Activated CD4-positive, alpha-beta memory T cell treated with anti-CD3 and anti-CD28 coated beads for 36 hours (primary cell): ENCODE measurements at regions not wholly inside any gene's neighbourhood (a gene's known extent, or its start where the extent isn't known, plus 50 kb on each side); places are given as distances from the start of the nearest gene placed in this dataset.

ENCODE experiments used
- CTCF ChIA-PET: fragments of 350-600 bp; sonication (Branson Sonifier 250); formaldehyde crosslinking; loops from one replicate; lab custom pipeline; 2021; ENCODE audit warnings: antibody characterized with exemption, inconsistent platforms; lab: Charles Lee
- POLR2A ChIA-PET: fragments of 350-600 bp; sonication (Branson Sonifier 250); formaldehyde crosslinking; loops from one replicate; lab custom pipeline; 2021; ENCODE audit warnings: antibody characterized with exemption; lab: Charles Lee
- DNase-seq: peaks from one replicate; pipeline ENCODE4 v3.0.0-alpha.2; 2020
- H3K27ac Mint-ChIP-seq: one replicate; pipeline ENCODE4 v1.8.0; 2021; ENCODE audit warnings: mixed read lengths
- H3K27me3 Mint-ChIP-seq: one replicate; pipeline ENCODE4 v1.8.0; 2021; ENCODE audit warnings: mixed read lengths
- H3K36me3 Mint-ChIP-seq: one replicate; pipeline ENCODE4 v1.8.0; 2021; ENCODE audit warnings: mixed read lengths
- H3K4me1 Mint-ChIP-seq: one replicate; pipeline ENCODE4 v1.8.0; 2021; ENCODE audit warnings: low read depth, mixed read lengths
- H3K4me3 Mint-ChIP-seq: one replicate; pipeline ENCODE4 v1.8.0; 2021; ENCODE audit warnings: mild to moderate bottlenecking, mixed read lengths
- H3K9me3 Mint-ChIP-seq: one replicate; pipeline ENCODE4 v1.8.0; 2021; ENCODE audit warnings: mixed read lengths
- intact Hi-C: fragments of 100-400 bp; cut with micrococcal nuclease; formaldehyde crosslinking; loops from one replicate; pipeline ENCODE4 v1.15.1; 2023

GRCh38 chr4:174147863-174148262 is 135.6 kb downstream of the FBXO8 start:
- Mint-ChIP-seq H3K27me3 (peaks cover 15% of the 10 kb centered on the region), H3K27ac (no peak overlapping the region), H3K4me3 (no peak overlapping the region), H3K36me3 (no peaks in the 10 kb centered on the region), H3K4me1 (no peaks in the 10 kb centered on the region), H3K9me3 (no peaks in the 10 kb centered on the region)
- DNase-seq: no peak
- CTCF ChIA-PET: no interaction called here
- intact Hi-C loops: no loop called here
- POLR2A ChIA-PET: no interaction called here

DNA sequence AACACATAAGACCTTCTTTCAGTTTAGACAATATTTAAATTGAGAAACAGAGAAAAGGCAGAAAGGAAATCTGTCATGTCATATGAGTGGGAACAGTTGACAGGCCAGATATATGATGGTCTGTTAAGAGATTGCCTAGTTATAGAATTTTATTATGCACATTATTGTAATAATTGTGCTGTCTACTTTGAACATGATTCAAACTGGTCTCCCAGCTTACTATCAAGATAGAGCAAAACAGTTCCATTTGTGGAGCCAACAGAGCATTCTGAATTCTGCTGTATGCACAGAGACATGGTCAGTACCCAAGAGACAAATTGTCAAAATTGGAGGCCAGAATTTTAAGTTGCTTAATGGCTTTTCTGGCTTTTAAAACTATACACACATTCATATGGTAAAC is 139.4 kb downstream of the FBXO8 start:
- intact Hi-C loops: no loop called here
- DNase-seq: no peak
- H3K9me3 Mint-ChIP-seq: no peaks in the 10 kb centered on the region
- peaks cover 12% of the 10 kb centered on the region for H3K27me3 Mint-ChIP-seq
- H3K36me3 Mint-ChIP-seq: no peaks in the 10 kb centered on the region
- H3K4me3 Mint-ChIP-seq: no peak overlapping the region
- ChIA-PET CTCF (no interaction called here), POLR2A (no interaction called here)
- H3K27ac Mint-ChIP-seq: no peak overlapping the region
- H3K4me1 Mint-ChIP-seq: no peaks in the 10 kb centered on the region

- no peaks in the 10 kb centered on the region for H3K4me1 Mint-ChIP-seq
Measured at GRCh38 chr4:174141876-174142275, 141.6 kb downstream of the FBXO8 start.

DNA sequence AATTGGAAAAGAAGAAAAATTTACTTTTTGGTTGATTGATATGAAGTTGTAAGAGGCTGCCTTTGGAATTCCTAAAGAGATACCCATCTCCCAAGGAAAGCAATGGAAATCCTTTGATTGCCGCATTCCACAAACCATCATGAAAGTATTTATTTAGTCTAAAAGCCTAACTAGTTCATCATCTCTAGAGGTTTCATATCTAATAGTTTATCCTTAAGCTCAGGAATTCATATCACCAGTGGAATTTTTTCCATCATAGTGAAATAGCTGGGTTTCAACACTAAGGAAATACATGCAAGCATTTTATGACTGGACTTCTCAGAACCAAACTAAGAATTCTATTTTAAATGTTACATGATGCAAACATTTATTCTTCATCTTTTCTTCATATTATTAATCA is 144.9 kb downstream of the FBXO8 start:
- CTCF ChIA-PET: no interaction called here
- Mint-ChIP-seq H3K27me3 (peaks cover 1% of the 10 kb centered on the region), H3K9me3 (no peaks in the 10 kb centered on the region), H3K27ac (no peak overlapping the region), H3K36me3 (no peaks in the 10 kb centered on the region), H3K4me1 (no peaks in the 10 kb centered on the region), H3K4me3 (no peak overlapping the region)
- POLR2A ChIA-PET: no interaction called here
- no peak for DNase-seq
- intact Hi-C loops: no loop called here

More at GRCh38 chr4:174141876-174142275, 141.6 kb downstream of the FBXO8 start:
- H3K27me3 Mint-ChIP-seq: peaks cover 7% of the 10 kb centered on the region
- ChIA-PET POLR2A (no interaction called here), CTCF (no interaction called here)
- DNase-seq: no peak
- intact Hi-C loops: no loop called here
- no peak overlapping the region for H3K27ac Mint-ChIP-seq
- H3K4me3 Mint-ChIP-seq: no peak overlapping the region
- no peaks in the 10 kb centered on the region for H3K36me3 Mint-ChIP-seq
- H3K9me3 Mint-ChIP-seq: no peaks in the 10 kb centered on the region

DNA sequence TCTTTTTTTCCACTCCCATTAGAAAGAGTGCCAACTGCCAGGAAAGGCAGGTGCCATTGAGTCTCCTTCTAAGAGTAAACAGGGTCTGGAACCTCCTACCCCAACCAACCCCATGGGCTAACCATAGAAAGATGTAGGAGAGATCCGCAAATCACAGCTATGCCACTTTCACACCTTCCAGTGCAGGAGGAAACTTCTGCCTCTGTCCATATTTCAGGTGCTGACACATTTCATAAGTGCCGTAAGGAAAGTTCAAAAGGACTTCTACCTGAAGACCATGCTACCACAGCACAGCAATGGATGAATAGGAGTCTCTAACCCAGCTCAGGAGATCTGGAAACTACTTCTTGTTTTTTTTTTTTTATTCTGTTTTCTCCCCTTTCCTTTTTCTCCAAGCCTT is 145.8 kb downstream of the FBXO8 start:
- intact Hi-C loops: no loop called here
- H3K9me3 Mint-ChIP-seq: no peaks in the 10 kb centered on the region
- H3K4me3 Mint-ChIP-seq: no peak overlapping the region
- H3K27me3 Mint-ChIP-seq: peaks cover 1% of the 10 kb centered on the region
- no peaks in the 10 kb centered on the region for H3K36me3 Mint-ChIP-seq
- POLR2A ChIA-PET: no interaction called here
- no peak for DNase-seq
- CTCF ChIA-PET: no interaction called here
- no peaks in the 10 kb centered on the region for H3K4me1 Mint-ChIP-seq
- no peak overlapping the region for H3K27ac Mint-ChIP-seq

DNA sequence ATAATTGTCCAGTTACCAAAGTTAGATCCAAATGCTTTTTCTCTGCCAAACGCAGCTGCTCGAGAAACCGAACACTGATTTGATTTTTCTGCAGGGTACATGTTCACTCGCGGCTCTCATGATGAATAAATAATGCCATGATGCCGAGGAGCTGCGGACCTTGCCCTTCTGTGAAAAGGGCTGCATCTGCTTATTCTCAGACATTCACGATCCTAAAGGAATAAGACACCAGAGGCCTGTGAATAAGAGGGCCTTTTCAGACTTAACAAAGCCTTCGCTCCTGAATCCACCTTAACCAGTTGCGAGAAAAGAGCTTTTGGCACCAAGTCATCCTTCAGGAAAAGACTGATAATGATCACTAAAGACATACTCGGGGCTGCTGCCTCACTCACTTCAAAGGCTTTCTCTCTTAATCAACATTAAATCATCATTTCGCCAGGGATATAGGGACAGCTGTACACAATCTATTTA is 147.5 kb downstream of the FBXO8 start:
- H3K36me3 Mint-ChIP-seq: no peaks in the 10 kb centered on the region
- no peak for DNase-seq
- intact Hi-C loops: no loop called here
- H3K4me3 Mint-ChIP-seq: no peak overlapping the region
- CTCF ChIA-PET: interaction anchor here (1.5 kb wide), 1 partner anchor 15 kb away, joined by 3 read pairs; no protein-coding TSS in a partner anchor
- no peak overlapping the region for H3K27ac Mint-ChIP-seq
- H3K27me3 Mint-ChIP-seq: peaks cover 1% of the 10 kb centered on the region
- no peaks in the 10 kb centered on the region for H3K4me1 Mint-ChIP-seq
- no peaks in the 10 kb centered on the region for H3K9me3 Mint-ChIP-seq
- POLR2A ChIA-PET: no interaction called here

DNA sequence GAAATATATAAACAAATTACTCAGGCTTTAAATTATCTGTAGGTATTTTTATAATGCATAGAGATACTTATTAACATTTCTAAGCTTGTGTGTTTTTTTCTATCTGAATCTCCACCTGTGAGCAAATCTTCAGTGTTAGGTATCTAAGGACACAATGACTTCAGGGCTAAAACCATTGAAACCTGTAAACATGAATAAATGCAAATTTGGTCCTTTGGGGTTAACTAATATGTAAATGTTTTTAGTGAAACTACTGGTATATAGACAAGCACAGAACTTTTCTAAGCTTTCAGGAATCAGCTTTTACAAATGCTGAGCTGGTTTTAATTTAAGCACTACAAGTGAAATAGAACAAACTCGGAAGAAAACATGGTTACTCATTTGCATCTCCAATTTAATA is 147.9 kb downstream of the FBXO8 start:
- Mint-ChIP-seq H3K27ac (no peak overlapping the region), H3K4me3 (no peak overlapping the region), H3K36me3 (no peaks in the 10 kb centered on the region), H3K9me3 (no peaks in the 10 kb centered on the region), H3K4me1 (no peaks in the 10 kb centered on the region), H3K27me3 (peaks cover 1% of the 10 kb centered on the region)
- intact Hi-C loops: no loop called here
- DNase-seq: no peak
- ChIA-PET POLR2A (no interaction called here), CTCF (interaction anchor here (1.5 kb wide), 1 partner anchor 16 kb away, joined by 3 read pairs; no protein-coding TSS in a partner anchor)

GRCh38 chr4:174134361-174134760 is 149.1 kb downstream of the FBXO8 start:
- Mint-ChIP-seq H3K36me3 (no peaks in the 10 kb centered on the region), H3K4me1 (no peaks in the 10 kb centered on the region), H3K4me3 (no peak overlapping the region), H3K27ac (no peak overlapping the region), H3K27me3 (peaks cover 2% of the 10 kb centered on the region), H3K9me3 (no peaks in the 10 kb centered on the region)
- intact Hi-C loops: no loop called here
- ChIA-PET CTCF (no interaction called here), POLR2A (no interaction called here)
- DNase-seq: no peak

- Mint-ChIP-seq H3K27me3 (peaks cover 2% of the 10 kb centered on the region), H3K4me1 (no peaks in the 10 kb centered on the region), H3K36me3 (no peaks in the 10 kb centered on the region), H3K9me3 (no peaks in the 10 kb centered on the region), H3K4me3 (no peak overlapping the region), H3K27ac (no peak overlapping the region)
- ChIA-PET POLR2A (no interaction called here), CTCF (interaction anchor here (0.7 to 1.5 kb wide), 2 partner anchors 14 to 252 kb away, joined by 4 read pairs; no protein-coding TSS in a partner anchor)
- DNase-seq: no peak
- intact Hi-C loops: no loop called here
Measured at GRCh38 chr4:174133551-174133950, 149.9 kb downstream of the FBXO8 start.

DNA sequence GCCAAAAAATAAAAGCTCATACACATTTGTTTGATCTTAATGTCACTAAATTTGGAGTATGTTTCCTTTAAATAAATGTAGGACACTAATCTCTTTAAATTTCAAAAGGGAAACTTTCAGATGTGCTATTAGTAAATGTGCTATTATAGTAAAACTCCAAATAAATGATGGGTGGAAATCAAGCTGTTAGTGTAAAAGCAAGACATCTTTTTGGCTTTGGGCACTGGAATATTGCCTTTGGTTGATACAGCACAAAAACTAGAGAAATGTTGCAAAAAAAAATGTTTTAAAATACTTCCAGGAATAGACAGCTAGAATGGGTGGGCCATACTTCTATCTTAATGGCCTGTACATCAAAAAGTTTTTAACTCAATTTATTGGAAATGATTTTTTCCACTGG is 151.6 kb downstream of the FBXO8 start:
- Mint-ChIP-seq H3K36me3 (no peaks in the 10 kb centered on the region), H3K4me1 (no peaks in the 10 kb centered on the region), H3K27ac (no peak overlapping the region), H3K4me3 (no peak overlapping the region), H3K9me3 (no peaks in the 10 kb centered on the region), H3K27me3 (peaks cover 2% of the 10 kb centered on the region)
- CTCF ChIA-PET: interaction anchor here (0.6 kb wide), 1 partner anchor 87 kb away, joined by 3 read pairs; no protein-coding TSS in a partner anchor
- intact Hi-C loops: no loop called here
- POLR2A ChIA-PET: no interaction called here
- DNase-seq: no peak

GRCh38 chr4:174122705-174123104 is 160.8 kb downstream of the FBXO8 start:
- intact Hi-C loops: loop anchor here (5.0 kb wide), 1 partner anchor 105 kb away; no protein-coding TSS in a partner anchor
- Mint-ChIP-seq H3K4me3 (no peak overlapping the region), H3K36me3 (no peaks in the 10 kb centered on the region), H3K27ac (no peak overlapping the region), H3K4me1 (no peaks in the 10 kb centered on the region), H3K9me3 (no peaks in the 10 kb centered on the region), H3K27me3 (peaks cover 13% of the 10 kb centered on the region)
- ChIA-PET CTCF (interaction anchor here (1.0 to 1.2 kb wide), 3 partner anchors 8 to 617 kb away, joined by 3 to 5 read pairs (median 4); no protein-coding TSS in a partner anchor), POLR2A (no interaction called here)
- DNase-seq: no peak

- intact Hi-C loops: loop anchor here (2.0 to 5.0 kb wide), 2 partner anchors 103 to 614 kb away; no protein-coding TSS in a partner anchor
- Mint-ChIP-seq H3K27ac (no peak overlapping the region), H3K27me3 (peaks cover 17% of the 10 kb centered on the region), H3K4me3 (no peak overlapping the region), H3K36me3 (no peaks in the 10 kb centered on the region), H3K4me1 (no peaks in the 10 kb centered on the region), H3K9me3 (no peaks in the 10 kb centered on the region)
- POLR2A ChIA-PET: no interaction called here
- CTCF ChIA-PET: interaction anchor here (0.7 to 1.9 kb wide), 6 partner anchors 10 to 618 kb away, joined by 3 to 7 read pairs (median 3); no protein-coding TSS in a partner anchor
- DNase-seq: peak; percentile 16
Measured at GRCh38 chr4:174120446-174121295, 162.8 kb downstream of the FBXO8 start.
